ENCODE measurements at regions not wholly inside any gene's neighbourhood (a gene's known extent, or its start where the extent isn't known, plus 50 kb on each side); places are given as distances from the start of the nearest gene placed in this dataset.
A peak's percentile ranks its signal among the peaks of the same experiment; 100 is the strongest.

GRCh38 chr5:74391410-74391809, 249.1 kb downstream of the ENC1 start:
- Histone ChIP-seq H3K4me3 (no peak overlapping the region), H3K9me3 (replicated peaks; ENCODE audit: control insufficient read depth, insufficient read depth, low read length) (no peaks in the 10 kb centered on the region; the same call in 1 of the 3 replicates), H3K9ac (ENCODE audit: control insufficient read depth, insufficient read depth, low read length) (no peak overlapping the region), H3K36me3 (ENCODE audit: control insufficient read depth in 2 of 2, insufficient read depth in 2 of 2, low read length in 1 of 2) (no peaks in the 10 kb centered on the region), H3K27ac (ENCODE audit: control insufficient read depth, insufficient read depth) (no peak overlapping the region), H3K4me1 (ENCODE audit: control insufficient read depth, insufficient read depth, low read length) (peaks cover 14% of the 10 kb centered on the region), H3K27me3 (replicated peaks in 1 of 2; ENCODE audit: control insufficient read depth in 2 of 2, insufficient read depth in 2 of 2, low read length in 1 of 2) (no peaks in the 10 kb centered on the region), H2AFZ (ENCODE audit: control insufficient read depth, low read depth, low read length) (no peak overlapping the region), H3K79me2 (ENCODE audit: control insufficient read depth, insufficient read depth, low read length) (no peaks in the 10 kb centered on the region), H3K4me2 (ENCODE audit: control insufficient read depth, insufficient read depth) (no peak overlapping the region), H4K20me1 (ENCODE audit: control insufficient read depth, insufficient read depth) (no peaks in the 10 kb centered on the region)
- intact Hi-C loops (cut with micrococcal nuclease; ENCODE audit: unreplicated experiment): no loop called here
- CTCF ChIA-PET: interaction anchor here (0.6 to 1.9 kb wide), 7 partner anchors 11 to 487 kb away, joined by 3 to 5 read pairs (median 4); no protein-coding TSS in a partner anchor
- FAIRE-seq (no peak), DNase-seq (ENCODE audit: low read depth, low spot score) (no peak), ATAC-seq (peak; percentile 76)
- 52% methylated on average over 3 of the region's 3 CpGs for WGBS (ENCODE audit: insufficient coverage, insufficient replicate concordance, low lambda C conversion rate, missing lambda C conversion rate)
- POLR2A ChIA-PET: interaction anchor here (0.7 to 1.1 kb wide), 3 partner anchors 68 to 249 kb away, joined by 3 to 4 read pairs (median 3); partner anchors contain the start of gene ENC1
- TF ChIP-seq EED (IDR thresholded peaks at IDR 0.05; ENCODE audit: low read depth) (no peak), RAD51 (IDR thresholded peaks at IDR 0.05) (peak; percentile 47; the same call in 1 of the 2 replicates)
- SMC1A ChIA-PET (ENCODE audit: uncharacterized antibody, unreplicated experiment): interaction anchor here (0.6 to 2.0 kb wide), 6 partner anchors 10 to 248 kb away, joined by 3 to 6 read pairs (median 4); no protein-coding TSS in a partner anchor
- RAD21 ChIA-PET (ENCODE audit: unreplicated experiment): interaction anchor here (0.6 to 1.1 kb wide), 3 partner anchors 34 to 249 kb away, joined by 3 to 4 read pairs (median 4); partner anchors contain the start of gene ENC1
- in situ Hi-C loops (cut with MboI): no loop called here
- no TSS peak for BruUV-seq (replicated peaks)

DNA sequence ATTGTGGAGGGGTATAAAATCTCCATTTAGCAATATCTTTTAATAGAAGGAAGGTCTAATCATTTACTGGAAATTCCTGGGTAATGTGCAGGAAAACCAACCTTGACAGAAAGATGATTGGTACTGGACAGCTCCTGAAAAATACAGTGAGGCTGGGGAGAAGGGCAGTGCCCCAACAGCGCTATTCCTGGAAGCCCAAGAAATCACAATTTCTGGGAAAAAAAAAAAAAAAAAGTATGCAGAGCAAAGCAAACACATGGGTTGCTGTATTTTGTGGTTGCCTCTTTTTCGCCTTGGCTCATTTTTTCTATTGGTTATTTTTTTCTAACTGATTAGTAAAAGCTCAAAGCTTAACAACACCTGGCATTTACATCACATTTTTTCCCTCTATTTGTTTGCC, 249.7 kb downstream of the ENC1 start:
- no peak overlapping the region for H3K9ac ChIP-seq (ENCODE audit: control insufficient read depth, insufficient read depth, low read length)
- FAIRE-seq (no peak), DNase-seq (ENCODE audit: low read depth, low spot score) (no peak), ATAC-seq (no peak)
- intact Hi-C loops (cut with micrococcal nuclease; ENCODE audit: unreplicated experiment) (no loop called here), in situ Hi-C loops (cut with MboI) (no loop called here)
- no peaks in the 10 kb centered on the region; the same call in 1 of the 3 replicates for H3K9me3 ChIP-seq (replicated peaks; ENCODE audit: control insufficient read depth, insufficient read depth, low read length)
- BruUV-seq (replicated peaks): no TSS peak
- RAD21 ChIA-PET (ENCODE audit: unreplicated experiment): interaction anchor here (1.1 kb wide), 1 partner anchor 250 kb away, joined by 4 read pairs; the partner anchor contains the start of gene ENC1
- no peaks in the 10 kb centered on the region for H4K20me1 ChIP-seq (ENCODE audit: control insufficient read depth, insufficient read depth)
- no peaks in the 10 kb centered on the region for H3K27me3 ChIP-seq (replicated peaks in 1 of 2; ENCODE audit: control insufficient read depth in 2 of 2, insufficient read depth in 2 of 2, low read length in 1 of 2)
- POLR2A ChIA-PET: interaction anchor here (0.7 kb wide), 1 partner anchor 67 kb away, joined by 3 read pairs; no protein-coding TSS in a partner anchor
- no peaks in the 10 kb centered on the region for H3K79me2 ChIP-seq (ENCODE audit: control insufficient read depth, insufficient read depth, low read length)
- H3K27ac ChIP-seq (ENCODE audit: control insufficient read depth, insufficient read depth): no peak overlapping the region
- SMC1A ChIA-PET (ENCODE audit: uncharacterized antibody, unreplicated experiment): interaction anchor here (0.6 to 1.2 kb wide), 3 partner anchors 25 to 150 kb away, joined by 3 to 6 read pairs (median 3); no protein-coding TSS in a partner anchor
- CTCF ChIA-PET: interaction anchor here (1.2 to 1.9 kb wide), 3 partner anchors 11 to 252 kb away, joined by 4 to 5 read pairs (median 4); no protein-coding TSS in a partner anchor
- H3K4me1 ChIP-seq (ENCODE audit: control insufficient read depth, insufficient read depth, low read length): peaks cover 14% of the 10 kb centered on the region
- no peaks in the 10 kb centered on the region for H3K36me3 ChIP-seq (ENCODE audit: control insufficient read depth in 2 of 2, insufficient read depth in 2 of 2, low read length in 1 of 2)
- WGBS (ENCODE audit: insufficient coverage, insufficient replicate concordance, low lambda C conversion rate, missing lambda C conversion rate): 61% methylated on average over 2 of the region's 2 CpGs
- H3K4me2 ChIP-seq (ENCODE audit: control insufficient read depth, insufficient read depth): no peak overlapping the region
- no peak overlapping the region for H2AFZ ChIP-seq (ENCODE audit: control insufficient read depth, low read depth, low read length)
- no peak overlapping the region for H3K4me3 ChIP-seq
- TF ChIP-seq WRNIP1 (IDR thresholded peaks at IDR 0.05; ENCODE audit: borderline replicate concordance, low read depth, low read length) (no peak), CBFB (IDR thresholded peaks at IDR 0.05; ENCODE audit: low read depth) (no peak), POLR2A (IDR thresholded peaks at IDR 0.05; ENCODE audit: low read depth, low read length) (no peak), RCOR1 (conservative IDR thresholded peaks at IDR 0.05; ENCODE audit: low read depth, low read length) (no peak), HDAC6 (IDR thresholded peaks at IDR 0.05; ENCODE audit: unreplicated experiment) (no peak), BRCA1 (IDR thresholded peaks at IDR 0.05; ENCODE audit: low read depth, low read length) (no peak), E2F8 (IDR thresholded peaks at IDR 0.05; ENCODE audit: low read depth, partially characterized antibody) (no peak), SREBF1 (IDR thresholded peaks at IDR 0.05; ENCODE audit: low read length) (no peak), SRF (IDR thresholded peaks at IDR 0.05; ENCODE audit: low read depth in 2 of 2, low read length in 2 of 2) (no peak), ZNF217 (IDR thresholded peaks at IDR 0.05) (no peak), CHD1 (IDR thresholded peaks at IDR 0.05; ENCODE audit: low read depth, low read length) (no peak), ZNF622 (IDR thresholded peaks at IDR 0.05) (no peak)
